ENCODE measurements at regions not wholly inside any gene's neighbourhood (a gene's known extent, or its start where the extent isn't known, plus 50 kb on each side); places are given as distances from the start of the nearest gene placed in this dataset.
"Not testable (repeated sequence)": the region's sequence is repeated elsewhere in the genome, so short reads cannot be mapped to it uniquely, and the experiment has no call there.

GRCh38 chr5:44531756-44532155 is 142.5 kb upstream of the FGF10 start:
- not testable (repeated sequence) for ATAC-seq (ENCODE audit: low read depth)
- CTCF ChIA-PET: interaction anchor here (0.6 kb wide), 1 partner anchor 998 kb away, joined by 4 read pairs; no protein-coding TSS in a partner anchor
- no CpG with 5 or more reads among the region's 2 CpGs for WGBS, 2 experiments (ENCODE audit: extremely low coverage in 2 of 2, insufficient read length in 1 of 2)

GRCh38 chr5:44530783-44531182 is 141.6 kb upstream of the FGF10 start:
- not testable (repeated sequence) for BruUV-seq (replicated peaks); H3K27me3 ChIP-seq (ENCODE audit: control insufficient read depth, insufficient read depth, low read length)

More at GRCh38 chr5:44531756-44532155, 142.5 kb upstream of the FGF10 start:
- POLR2A ChIA-PET (ENCODE audit: unreplicated experiment); H2AK5ac ChIP-seq (ENCODE audit: low read depth, low read length); H3K4me2 ChIP-seq (ENCODE audit: low read depth, low read length); in situ Hi-C loops (cut with MboI; ENCODE audit: low sequenced_read_pairs); dilution Hi-C loops (cut with HindIII; ENCODE audit: low sequenced_read_pairs, unreplicated experiment); H4K20me1 ChIP-seq (ENCODE audit: insufficient read depth, low read length); H3K4ac ChIP-seq (ENCODE audit: low read depth, low read length); intact Hi-C loops (cut with micrococcal nuclease); H4K91ac ChIP-seq (ENCODE audit: insufficient read depth, low read depth, low read length); H3K4me1 ChIP-seq (ENCODE audit: control insufficient read depth, insufficient read depth, low read length); H3K79me1 ChIP-seq (ENCODE audit: low read depth in 1 of 2, low read length in 2 of 2); H2AK9ac ChIP-seq (replicated peaks; ENCODE audit: low read depth, low read length, poor library complexity); H3K27me3 ChIP-seq (ENCODE audit: control insufficient read depth, insufficient read depth, low read length); H2AFZ ChIP-seq (replicated peaks; ENCODE audit: low read length, poor library complexity); H2BK120ac ChIP-seq (ENCODE audit: low read depth, low read length); H3K27ac ChIP-seq (ENCODE audit: insufficient read depth, low read length); H3K14ac ChIP-seq (replicated peaks; ENCODE audit: low read depth, low read length); H3K9me3 ChIP-seq (ENCODE audit: control insufficient read depth, insufficient read depth, low read length); H3K9me1 ChIP-seq (ENCODE audit: insufficient read depth, low read length); H3K9ac ChIP-seq (ENCODE audit: low read depth, low read length); H4K5ac ChIP-seq (ENCODE audit: low read depth, low read length); H2BK20ac ChIP-seq (ENCODE audit: low read depth, low read length); BruUV-seq (replicated peaks); DNase-seq; H3K23ac ChIP-seq (ENCODE audit: low read depth, low read length); H3K18ac ChIP-seq (ENCODE audit: low read depth, low read length); H2BK5ac ChIP-seq (ENCODE audit: low read depth, low read length, poor library complexity, severe bottlenecking); H3K36me3 ChIP-seq (ENCODE audit: control insufficient read depth, insufficient read depth, low read length); H2BK15ac ChIP-seq (ENCODE audit: low read depth, low read length); H3K56ac ChIP-seq (ENCODE audit: extremely low read depth, insufficient read depth, low read length); H4K8ac ChIP-seq (ENCODE audit: low read depth in 2 of 2, low read length in 2 of 2); H3K4me3 ChIP-seq (ENCODE audit: insufficient read depth, low read depth, low read length): not testable (repeated sequence)

More at GRCh38 chr5:44530783-44531182, 141.6 kb upstream of the FGF10 start:
- H3K9ac ChIP-seq (ENCODE audit: low read depth, low read length); H4K91ac ChIP-seq (ENCODE audit: insufficient read depth, low read depth, low read length); H2BK15ac ChIP-seq (ENCODE audit: low read depth, low read length); H3K36me3 ChIP-seq (ENCODE audit: control insufficient read depth, insufficient read depth, low read length); H4K8ac ChIP-seq (ENCODE audit: low read depth in 2 of 2, low read length in 2 of 2); H3K23ac ChIP-seq (ENCODE audit: low read depth, low read length); intact Hi-C loops (cut with micrococcal nuclease); ATAC-seq (ENCODE audit: low read depth); H4K20me1 ChIP-seq (ENCODE audit: insufficient read depth, low read length); H2BK20ac ChIP-seq (ENCODE audit: low read depth, low read length); H4K5ac ChIP-seq (ENCODE audit: low read depth, low read length); CTCF ChIA-PET; H3K27ac ChIP-seq (ENCODE audit: insufficient read depth, low read length); H3K79me1 ChIP-seq (ENCODE audit: low read depth in 1 of 2, low read length in 2 of 2); H2BK5ac ChIP-seq (ENCODE audit: low read depth, low read length, poor library complexity, severe bottlenecking); H3K9me1 ChIP-seq (ENCODE audit: insufficient read depth, low read length); DNase-seq; H3K4ac ChIP-seq (ENCODE audit: low read depth, low read length); H2AK9ac ChIP-seq (replicated peaks; ENCODE audit: low read depth, low read length, poor library complexity); H2AK5ac ChIP-seq (ENCODE audit: low read depth, low read length); H3K4me1 ChIP-seq (ENCODE audit: control insufficient read depth, insufficient read depth, low read length); dilution Hi-C loops (cut with HindIII; ENCODE audit: low sequenced_read_pairs, unreplicated experiment); H2AFZ ChIP-seq (replicated peaks; ENCODE audit: low read length, poor library complexity); H3K14ac ChIP-seq (replicated peaks; ENCODE audit: low read depth, low read length); H3K9me3 ChIP-seq (ENCODE audit: control insufficient read depth, insufficient read depth, low read length); H3K56ac ChIP-seq (ENCODE audit: extremely low read depth, insufficient read depth, low read length); H2BK120ac ChIP-seq (ENCODE audit: low read depth, low read length); H3K4me2 ChIP-seq (ENCODE audit: low read depth, low read length); H3K18ac ChIP-seq (ENCODE audit: low read depth, low read length); POLR2A ChIA-PET (ENCODE audit: unreplicated experiment); in situ Hi-C loops (cut with MboI; ENCODE audit: low sequenced_read_pairs); H3K4me3 ChIP-seq (ENCODE audit: insufficient read depth, low read depth, low read length): not testable (repeated sequence)
- WGBS, 2 experiments (ENCODE audit: extremely low coverage in 2 of 2, insufficient read length in 1 of 2): no CpG with 5 or more reads among the region's 6 CpGs

All from IMR-90 (cell line).